GM12878 (cell line): ENCODE measurements at regions not wholly inside any gene's neighbourhood (a gene's known extent, or its start where the extent isn't known, plus 50 kb on each side); places are given as distances from the start of the nearest gene placed in this dataset.

ENCODE experiments used
- ATAC-seq: fragments of 200-7000 bp; cut with Tn5 transposase; 3 replicates; pipeline ENCODE4 v1.9.1; 2020; ENCODE audit warnings: mild to moderate bottlenecking, moderate library complexity
- BruUV-seq: library from RNA; stranded (reverse); fragments of 400-500 nt; replicated peaks from 2 replicates; lab custom pipeline; 2021; lab: Mats Ljungman, UMichigan
- CTCF ChIA-PET: fragments of 300-600 bp; sonication (Branson Sonifier 250); formaldehyde crosslinking; extraction: SDS; loops from one replicate; lab custom pipeline; 2021; ENCODE audit warnings: inconsistent platforms; lab: Yijun Ruan, JAX
- POLR2A ChIA-PET: fragments of 350-600 bp; formaldehyde crosslinking; extraction: SDS; loops from one replicate; lab custom pipeline; 2021; ENCODE audit warnings: inconsistent platforms; lab: Charles Lee
- RAD21 ChIA-PET: fragments of 300-600 bp; sonication (Branson Sonifier 250); formaldehyde crosslinking; loops from one replicate; lab custom pipeline; 2023; ENCODE audit warnings: antibody characterized with exemption; ENCODE audit not compliant: unreplicated experiment; lab: Charles Lee
- SMC1A ChIA-PET: fragments of 300-600 bp; sonication (Branson Sonifier 250); formaldehyde crosslinking; loops from one replicate; lab custom pipeline; 2023; ENCODE audit not compliant: unreplicated experiment, uncharacterized antibody; lab: Charles Lee
- DNase-seq: peaks from one replicate; pipeline ENCODE4 v3.0.0-alpha.2; 2011; ENCODE audit warnings: low read depth, low spot score
- FAIRE-seq: peaks from 3 replicates; lab custom pipeline; 2011; peaks lifted over from hg19 to GRCh38; lab: Jason Lieb, UNC
- H2AFZ ChIP-seq: 2 replicates; pipeline ENCODE4 v1.6.0; 2011; ENCODE audit warnings: low read depth, low read length, control low read depth; ENCODE audit not compliant: control insufficient read depth
- H3K27ac ChIP-seq: 2 replicates; pipeline ENCODE4 v1.5.1; 2011; ENCODE audit warnings: control low read depth; ENCODE audit not compliant: control insufficient read depth, insufficient read depth
- H3K27me3 ChIP-seq, 2 experiments: replicated peaks in 1 of 2; 2 replicates each; pipeline versions ENCODE4 v1.6.0 to v1.6.1; 2011; ENCODE audit warnings: low read length in 1 of 2; ENCODE audit not compliant: control insufficient read depth in 2 of 2, insufficient read depth in 2 of 2
- H3K36me3 ChIP-seq, 2 experiments: 2 replicates each; pipeline ENCODE4 v1.5.1; 2011; ENCODE audit warnings: low read length in 1 of 2; ENCODE audit not compliant: control insufficient read depth in 2 of 2, insufficient read depth in 2 of 2
- H3K4me1 ChIP-seq: 2 replicates; pipeline ENCODE4 v1.6.1; 2011; ENCODE audit warnings: mild to moderate bottlenecking, low read length, moderate library complexity, mixed read lengths; ENCODE audit not compliant: control insufficient read depth, insufficient read depth
- H3K4me2 ChIP-seq: 2 replicates; pipeline ENCODE4 v1.6.0; 2011; ENCODE audit warnings: control low read depth; ENCODE audit not compliant: control insufficient read depth, insufficient read depth
- H3K4me3 ChIP-seq: fragments of 200-600 bp; sonication (generic); 2 replicates; pipeline ENCODE4 v1.5.1; 2016
- H3K79me2 ChIP-seq: 2 replicates; pipeline ENCODE4 v1.6.0; 2011; ENCODE audit warnings: low read length; ENCODE audit not compliant: control insufficient read depth, insufficient read depth
- H3K9ac ChIP-seq: 2 replicates; pipeline ENCODE4 v1.8.0; 2011; ENCODE audit warnings: low read length, control low read depth, mixed read lengths; ENCODE audit not compliant: control insufficient read depth, insufficient read depth
- H3K9me3 ChIP-seq: replicated peaks from 3 replicates; pipeline ENCODE4 v1.5.1; 2011; ENCODE audit warnings: mild to moderate bottlenecking, low read length; ENCODE audit not compliant: control insufficient read depth, insufficient read depth
- H4K20me1 ChIP-seq: 2 replicates; pipeline ENCODE4 v1.6.0; 2011; ENCODE audit not compliant: control insufficient read depth, insufficient read depth
- ATF7 ChIP-seq: fragments of 450-650 bp; IDR thresholded peaks from 2 replicates; pipeline ENCODE4 v1.6.1; 2016; ENCODE audit warnings: low read depth, mild to moderate bottlenecking
- EGR1 ChIP-seq, 2 experiments: IDR thresholded peaks; 1 replicate in 1 of 2; 2 replicates in 1 of 2; pipeline ENCODE4 v1.6.1; 2011 to 2012; ENCODE audit warnings: low read depth in 2 of 2, low read length in 2 of 2, borderline replicate concordance in 1 of 2, mild to moderate bottlenecking in 1 of 2, moderate library complexity in 1 of 2
- EZH2 ChIP-seq: IDR thresholded peaks from 2 replicates; pipeline ENCODE4 v1.6.1; 2012; ENCODE audit warnings: low read depth, mild to moderate bottlenecking, control low read depth, inconsistent platforms, low read length, borderline replicate concordance; ENCODE audit not compliant: control insufficient read depth
- HDGF ChIP-seq: fragments of 450-650 bp; IDR thresholded peaks from 2 replicates; pipeline ENCODE4 v1.6.1; 2016; ENCODE audit warnings: antibody characterized with exemption
- KAT2A ChIP-seq: conservative IDR thresholded peaks from 2 replicates; pipeline ENCODE4 v1.6.1; 2011; ENCODE audit warnings: low read depth, low read length; ENCODE audit not compliant: control insufficient read depth
- NKRF ChIP-seq: fragments of 450-650 bp; conservative IDR thresholded peaks from 2 replicates; pipeline ENCODE4 v1.6.1; 2017; ENCODE audit warnings: mild to moderate bottlenecking, moderate library complexity
- PAX5 ChIP-seq: IDR thresholded peaks from 2 replicates; pipeline ENCODE4 v1.6.1; 2011; ENCODE audit warnings: low read depth, low read length, borderline replicate concordance
- SMC3 ChIP-seq: IDR thresholded peaks from 2 replicates; pipeline ENCODE4 v1.6.1; 2011; ENCODE audit warnings: low read length, improper control_type of control experiment, borderline replicate concordance
- STAT3 ChIP-seq: IDR thresholded peaks from 2 replicates; pipeline ENCODE4 v1.6.1; 2011; ENCODE audit warnings: low read depth, low read length, improper control_type of control experiment
- YY1 ChIP-seq: IDR thresholded peaks from 2 replicates; pipeline ENCODE4 v1.6.1; 2011; ENCODE audit warnings: low read depth, mild to moderate bottlenecking, low read length
- WGBS: methylation state at CpG from one replicate; pipeline ENCODE4 v1.1.6; 2016; ENCODE audit warnings: low lambda C conversion rate; ENCODE audit not compliant: insufficient replicate concordance, insufficient coverage; ENCODE audit errors: missing lambda C conversion rate; 5-methylcytosine and 5-hydroxymethylcytosine counted together
- in situ Hi-C: fragments of 300-500 bp; cut with MboI; formaldehyde crosslinking; loops from 9 replicates; pipeline ENCODE4 v1.14.3; 2018; ENCODE audit warnings: mixed read lengths
- intact Hi-C: fragments of 100-400 bp; cut with micrococcal nuclease; formaldehyde crosslinking; loops from one replicate; pipeline ENCODE4 v1.14.2; 2022; ENCODE audit not compliant: unreplicated experiment
- TF ChIP-seq, protein P1 (sequence below): fragments of 450-650 bp; IDR thresholded peaks from 2 replicates; pipeline ENCODE4 v1.6.1; 2016; ENCODE audit warnings: mild to moderate bottlenecking, moderate library complexity, borderline replicate concordance
- TF ChIP-seq, protein P2 (sequence below): fragments of 450-650 bp; IDR thresholded peaks from 2 replicates; pipeline ENCODE4 v1.6.1; 2017; ENCODE audit warnings: low read depth, mild to moderate bottlenecking, moderate library complexity
- TF ChIP-seq, protein P3 (sequence below): fragments of 450-650 bp; IDR thresholded peaks from 2 replicates; pipeline ENCODE4 v1.6.1; 2017; ENCODE audit warnings: antibody characterized with exemption, mild to moderate bottlenecking, moderate library complexity

GRCh38 chr3:187507266-187507665, 139.1 kb downstream of the RTP4 start (continued):
- TF ChIP-seq, protein P1, sequence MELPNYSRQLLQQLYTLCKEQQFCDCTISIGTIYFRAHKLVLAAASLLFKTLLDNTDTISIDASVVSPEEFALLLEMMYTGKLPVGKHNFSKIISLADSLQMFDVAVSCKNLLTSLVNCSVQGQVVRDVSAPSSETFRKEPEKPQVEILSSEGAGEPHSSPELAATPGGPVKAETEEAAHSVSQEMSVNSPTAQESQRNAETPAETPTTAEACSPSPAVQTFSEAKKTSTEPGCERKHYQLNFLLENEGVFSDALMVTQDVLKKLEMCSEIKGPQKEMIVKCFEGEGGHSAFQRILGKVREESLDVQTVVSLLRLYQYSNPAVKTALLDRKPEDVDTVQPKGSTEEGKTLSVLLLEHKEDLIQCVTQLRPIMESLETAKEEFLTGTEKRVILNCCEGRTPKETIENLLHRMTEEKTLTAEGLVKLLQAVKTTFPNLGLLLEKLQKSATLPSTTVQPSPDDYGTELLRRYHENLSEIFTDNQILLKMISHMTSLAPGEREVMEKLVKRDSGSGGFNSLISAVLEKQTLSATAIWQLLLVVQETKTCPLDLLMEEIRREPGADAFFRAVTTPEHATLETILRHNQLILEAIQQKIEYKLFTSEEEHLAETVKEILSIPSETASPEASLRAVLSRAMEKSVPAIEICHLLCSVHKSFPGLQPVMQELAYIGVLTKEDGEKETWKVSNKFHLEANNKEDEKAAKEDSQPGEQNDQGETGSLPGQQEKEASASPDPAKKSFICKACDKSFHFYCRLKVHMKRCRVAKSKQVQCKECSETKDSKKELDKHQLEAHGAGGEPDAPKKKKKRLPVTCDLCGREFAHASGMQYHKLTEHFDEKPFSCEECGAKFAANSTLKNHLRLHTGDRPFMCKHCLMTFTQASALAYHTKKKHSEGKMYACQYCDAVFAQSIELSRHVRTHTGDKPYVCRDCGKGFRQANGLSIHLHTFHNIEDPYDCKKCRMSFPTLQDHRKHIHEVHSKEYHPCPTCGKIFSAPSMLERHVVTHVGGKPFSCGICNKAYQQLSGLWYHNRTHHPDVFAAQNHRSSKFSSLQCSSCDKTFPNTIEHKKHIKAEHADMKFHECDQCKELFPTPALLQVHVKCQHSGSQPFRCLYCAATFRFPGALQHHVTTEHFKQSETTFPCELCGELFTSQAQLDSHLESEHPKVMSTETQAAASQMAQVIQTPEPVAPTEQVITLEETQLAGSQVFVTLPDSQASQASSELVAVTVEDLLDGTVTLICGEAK = no peak
- TF ChIP-seq NKRF = no peak
- TF ChIP-seq ATF7 = no peak
- no peak for TF ChIP-seq YY1

DNA sequence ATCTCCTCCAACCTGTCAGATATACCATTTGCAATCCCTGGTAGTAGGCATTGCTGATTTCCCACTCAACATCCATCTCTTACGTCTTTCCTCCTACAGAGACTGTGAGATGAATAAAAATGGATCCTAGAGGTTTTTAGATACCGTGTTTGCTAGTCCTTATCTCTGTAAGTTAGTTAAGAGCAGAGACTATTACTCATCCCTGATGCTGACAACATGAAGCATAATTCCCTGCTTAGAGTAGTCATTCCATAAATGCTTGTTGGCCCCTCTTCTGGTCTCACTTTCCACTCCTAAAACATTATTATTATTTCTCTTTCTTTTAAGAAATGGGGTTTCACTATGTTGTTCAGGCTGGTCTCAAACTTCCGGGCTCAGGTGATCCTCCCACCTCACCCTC, 136.2 kb downstream of the RTP4 start:
- ChIA-PET CTCF (no interaction called here), POLR2A (no interaction called here), RAD21 (no interaction called here), SMC1A (no interaction called here)
- no peak overlapping the region for H3K9ac ChIP-seq
- no TSS peak for BruUV-seq
- no peak for FAIRE-seq
- H2AFZ ChIP-seq = no peak overlapping the region
- in situ Hi-C loops (no loop called here), intact Hi-C loops (no loop called here)
- peaks cover 0 to 3% of the 10 kb centered on the region in 2 experiments; a peak in 2 of 4 replicates for H3K27me3 ChIP-seq
- DNase-seq = no peak
- no peaks in the 10 kb centered on the region for H3K79me2 ChIP-seq
- H3K36me3 ChIP-seq = no peaks in the 10 kb centered on the region
- WGBS = 38% methylated on average over 3 of the region's 3 CpGs
- H3K4me3 ChIP-seq = no peak overlapping the region
- H3K4me2 ChIP-seq = no peak overlapping the region
- H3K4me1 ChIP-seq = no peaks in the 10 kb centered on the region
- no peak overlapping the region for H3K27ac ChIP-seq
- no peaks in the 10 kb centered on the region for H4K20me1 ChIP-seq
- ATAC-seq = no peak
- no peaks in the 10 kb centered on the region for H3K9me3 ChIP-seq
- TF ChIP-seq SMC3 (no peak), EZH2 (no peak), EGR1 (IDR thresholded peaks at IDR 0.05; ENCODE audit: borderline replicate concordance in 1 of 2, low read depth in 2 of 2, low read length in 2 of 2) (no peak), PAX5 (no peak), HDGF (no peak), STAT3 (no peak), KAT2A (no peak)
- TF ChIP-seq, protein P2, sequence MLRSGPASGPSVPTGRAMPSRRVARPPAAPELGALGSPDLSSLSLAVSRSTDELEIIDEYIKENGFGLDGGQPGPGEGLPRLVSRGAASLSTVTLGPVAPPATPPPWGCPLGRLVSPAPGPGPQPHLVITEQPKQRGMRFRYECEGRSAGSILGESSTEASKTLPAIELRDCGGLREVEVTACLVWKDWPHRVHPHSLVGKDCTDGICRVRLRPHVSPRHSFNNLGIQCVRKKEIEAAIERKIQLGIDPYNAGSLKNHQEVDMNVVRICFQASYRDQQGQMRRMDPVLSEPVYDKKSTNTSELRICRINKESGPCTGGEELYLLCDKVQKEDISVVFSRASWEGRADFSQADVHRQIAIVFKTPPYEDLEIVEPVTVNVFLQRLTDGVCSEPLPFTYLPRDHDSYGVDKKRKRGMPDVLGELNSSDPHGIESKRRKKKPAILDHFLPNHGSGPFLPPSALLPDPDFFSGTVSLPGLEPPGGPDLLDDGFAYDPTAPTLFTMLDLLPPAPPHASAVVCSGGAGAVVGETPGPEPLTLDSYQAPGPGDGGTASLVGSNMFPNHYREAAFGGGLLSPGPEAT = no peak
- TF ChIP-seq, protein P3, sequence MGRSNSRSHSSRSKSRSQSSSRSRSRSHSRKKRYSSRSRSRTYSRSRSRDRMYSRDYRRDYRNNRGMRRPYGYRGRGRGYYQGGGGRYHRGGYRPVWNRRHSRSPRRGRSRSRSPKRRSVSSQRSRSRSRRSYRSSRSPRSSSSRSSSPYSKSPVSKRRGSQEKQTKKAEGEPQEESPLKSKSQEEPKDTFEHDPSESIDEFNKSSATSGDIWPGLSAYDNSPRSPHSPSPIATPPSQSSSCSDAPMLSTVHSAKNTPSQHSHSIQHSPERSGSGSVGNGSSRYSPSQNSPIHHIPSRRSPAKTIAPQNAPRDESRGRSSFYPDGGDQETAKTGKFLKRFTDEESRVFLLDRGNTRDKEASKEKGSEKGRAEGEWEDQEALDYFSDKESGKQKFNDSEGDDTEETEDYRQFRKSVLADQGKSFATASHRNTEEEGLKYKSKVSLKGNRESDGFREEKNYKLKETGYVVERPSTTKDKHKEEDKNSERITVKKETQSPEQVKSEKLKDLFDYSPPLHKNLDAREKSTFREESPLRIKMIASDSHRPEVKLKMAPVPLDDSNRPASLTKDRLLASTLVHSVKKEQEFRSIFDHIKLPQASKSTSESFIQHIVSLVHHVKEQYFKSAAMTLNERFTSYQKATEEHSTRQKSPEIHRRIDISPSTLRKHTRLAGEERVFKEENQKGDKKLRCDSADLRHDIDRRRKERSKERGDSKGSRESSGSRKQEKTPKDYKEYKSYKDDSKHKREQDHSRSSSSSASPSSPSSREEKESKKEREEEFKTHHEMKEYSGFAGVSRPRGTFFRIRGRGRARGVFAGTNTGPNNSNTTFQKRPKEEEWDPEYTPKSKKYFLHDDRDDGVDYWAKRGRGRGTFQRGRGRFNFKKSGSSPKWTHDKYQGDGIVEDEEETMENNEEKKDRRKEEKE = no peak
